GM21526 (cell line): ENCODE measurements at regions not wholly inside any gene's neighbourhood (a gene's known extent, or its start where the extent isn't known, plus 50 kb on each side); places are given as distances from the start of the nearest gene placed in this dataset.

Experiments
- ATAC-seq: cut with Tn5 transposase; IDR thresholded peaks from one replicate; pipeline ENCODE4 v1.9.1; 2021; ENCODE audit warnings: moderate library complexity; ENCODE audit not compliant: unreplicated experiment, low FRiP score

DNA sequence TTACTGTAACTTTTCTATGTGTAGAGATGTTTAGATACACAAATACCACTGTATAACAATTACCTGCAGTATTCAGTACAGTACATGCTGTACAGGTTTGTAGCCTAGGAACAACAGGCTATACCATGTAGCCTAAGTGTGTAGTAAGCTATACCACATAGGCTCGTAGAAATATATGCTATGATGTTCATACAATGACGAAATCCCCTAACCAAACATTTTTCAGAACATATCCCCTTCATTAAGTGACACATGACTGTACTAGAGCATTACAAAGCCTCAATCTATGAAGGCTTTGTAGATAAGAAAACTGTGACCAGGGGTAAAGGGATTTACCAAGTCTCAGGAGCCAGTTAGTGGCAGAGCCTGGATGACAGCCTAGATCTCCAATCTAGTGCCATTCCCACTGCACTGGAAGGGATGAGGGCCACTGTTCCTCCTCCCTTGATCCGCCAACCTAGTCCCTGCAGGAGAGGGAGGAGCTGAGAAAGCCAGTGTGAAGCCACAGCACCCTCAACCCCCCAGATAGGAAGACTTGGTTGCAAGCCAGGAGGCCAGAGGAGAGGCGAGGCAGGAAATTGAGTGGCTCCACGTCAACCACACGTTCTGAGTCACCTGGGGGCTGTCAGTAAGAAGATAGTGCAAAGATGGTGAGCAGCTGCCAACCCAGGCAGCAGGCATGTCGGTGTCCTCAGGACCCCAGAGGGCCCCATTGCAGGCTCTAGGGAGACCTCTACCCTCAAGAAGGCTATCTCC, 227.7 kb downstream of the BCOR start:
- ATAC-seq: no peak

DNA sequence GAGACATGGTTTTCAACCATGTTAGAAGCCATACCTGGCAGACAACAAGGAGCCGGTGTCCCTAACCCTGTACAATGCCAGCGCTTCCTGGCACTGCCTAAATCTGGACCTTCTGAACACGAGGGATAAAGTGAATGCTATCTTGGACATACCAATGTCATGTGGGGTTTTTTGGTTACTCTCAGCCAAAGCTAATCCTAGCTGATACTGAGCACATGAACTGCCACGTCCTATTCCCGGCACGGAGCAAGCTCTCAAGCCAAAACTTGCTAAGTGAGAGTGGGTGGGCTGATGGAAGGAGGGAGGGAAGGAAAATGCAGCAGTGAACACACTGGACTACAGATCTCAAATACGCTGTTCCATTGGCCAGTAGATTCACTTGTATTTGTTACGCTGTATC, 226.1 kb downstream of the BCOR start:
- no peak for ATAC-seq

DNA sequence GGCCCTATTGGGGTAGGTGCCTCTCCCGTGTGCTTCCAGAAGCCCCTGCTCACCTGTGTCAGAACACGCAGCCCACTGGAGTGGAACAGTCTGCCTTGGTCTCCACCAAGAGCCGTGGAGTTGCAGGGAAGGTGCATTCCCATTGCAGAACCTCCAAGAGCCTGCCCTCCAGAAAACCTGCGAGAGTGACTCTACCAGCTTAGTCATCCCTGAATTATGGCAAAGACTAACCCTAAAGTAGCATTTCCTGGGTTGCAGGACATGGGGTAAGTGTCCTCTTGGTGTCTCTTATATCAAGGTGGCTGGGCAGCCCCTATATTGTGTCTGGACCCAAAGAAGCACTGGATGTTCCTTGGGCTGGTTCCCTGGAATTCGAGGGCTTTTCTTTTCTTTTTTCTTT, 224.6 kb downstream of the BCOR start:
- ATAC-seq: no peak

DNA sequence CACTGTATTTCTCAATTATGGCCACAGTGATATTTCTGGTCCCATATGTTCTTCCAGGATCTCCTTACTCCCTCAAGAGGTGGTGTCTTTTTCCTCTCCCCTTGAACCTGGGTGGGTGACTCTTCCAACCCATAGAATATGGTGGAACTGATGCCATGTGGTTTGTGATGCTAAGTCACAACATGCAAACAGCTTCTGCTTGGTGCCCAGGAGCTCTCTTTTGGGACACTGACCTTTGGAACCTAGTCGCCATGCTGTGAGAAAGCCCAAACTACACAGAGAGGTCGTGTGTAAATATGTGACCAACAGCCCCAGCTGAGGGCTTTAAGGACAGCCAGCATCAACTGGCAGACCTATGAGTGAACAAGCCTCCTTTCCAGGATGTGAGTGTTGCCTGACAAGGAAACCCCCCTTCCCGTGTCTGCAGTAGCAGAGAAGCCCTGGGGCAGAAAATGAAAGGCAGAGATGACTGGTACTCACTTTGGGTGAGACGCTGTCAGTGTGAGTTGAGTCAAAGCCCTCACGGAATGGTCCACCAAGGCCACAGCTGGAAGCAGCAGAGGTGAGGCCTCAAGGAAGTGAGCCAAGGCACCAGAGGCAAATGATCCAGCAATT, 223.4 kb downstream of the BCOR start:
- peak; percentile 89 for ATAC-seq

DNA sequence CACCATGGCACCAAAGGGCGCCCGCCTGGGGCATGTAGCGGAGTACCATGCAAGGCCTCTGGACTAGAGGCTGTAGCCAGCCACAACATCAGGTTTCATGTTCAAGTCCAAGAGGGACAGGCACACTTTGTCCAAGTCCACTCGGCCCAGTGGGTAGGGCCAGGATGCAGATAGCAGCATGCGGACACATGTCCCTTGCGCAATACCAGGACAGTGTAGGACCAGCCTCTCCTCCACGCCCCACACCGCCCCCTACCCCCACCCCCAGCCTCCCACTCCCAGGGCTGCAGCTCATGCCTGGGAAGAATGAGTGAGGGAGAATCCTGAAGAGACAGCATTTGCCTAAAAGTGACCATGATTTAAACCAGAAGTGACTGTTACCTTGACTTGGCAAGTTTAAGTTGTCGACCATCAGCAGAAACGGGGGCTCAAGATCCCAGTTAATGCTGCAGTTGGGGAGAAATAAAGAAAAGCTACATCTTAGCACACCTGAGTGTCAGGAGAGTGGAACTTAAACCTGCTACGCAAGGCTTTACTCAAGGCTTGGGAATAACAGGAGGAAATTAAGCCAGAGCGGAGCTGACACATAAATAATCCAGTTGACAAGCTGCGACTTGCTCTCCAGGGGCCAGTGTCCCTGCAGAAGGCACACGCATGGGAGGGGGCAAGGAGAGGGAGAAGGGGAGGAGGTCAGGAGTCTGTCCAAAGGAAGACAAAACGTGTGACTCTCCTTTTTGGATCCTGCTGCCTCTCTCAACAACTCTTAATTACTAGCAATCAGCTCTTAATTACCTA, 221.7 kb downstream of the BCOR start:
- ATAC-seq: no peak

DNA sequence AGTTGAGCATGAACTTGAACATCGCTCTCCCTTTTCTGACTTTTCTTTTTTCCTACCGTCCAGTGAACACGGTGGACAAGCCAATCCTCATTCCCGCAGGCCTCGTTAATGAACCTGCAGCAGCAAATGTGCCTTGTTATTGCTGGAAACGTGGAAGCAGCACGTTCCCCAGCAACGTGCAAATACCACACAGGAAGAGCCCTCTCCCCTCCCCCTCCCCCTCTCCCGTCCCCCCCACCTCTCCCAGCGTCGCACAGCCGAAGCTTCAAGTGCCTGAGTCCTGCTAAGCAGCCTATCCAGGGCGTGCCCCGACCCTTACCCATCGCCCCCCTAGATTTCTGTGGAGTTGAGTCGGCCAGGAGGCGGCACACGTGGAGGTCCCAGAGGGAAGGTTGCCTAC, 219.9 kb downstream of the BCOR start:
- no peak for ATAC-seq

DNA sequence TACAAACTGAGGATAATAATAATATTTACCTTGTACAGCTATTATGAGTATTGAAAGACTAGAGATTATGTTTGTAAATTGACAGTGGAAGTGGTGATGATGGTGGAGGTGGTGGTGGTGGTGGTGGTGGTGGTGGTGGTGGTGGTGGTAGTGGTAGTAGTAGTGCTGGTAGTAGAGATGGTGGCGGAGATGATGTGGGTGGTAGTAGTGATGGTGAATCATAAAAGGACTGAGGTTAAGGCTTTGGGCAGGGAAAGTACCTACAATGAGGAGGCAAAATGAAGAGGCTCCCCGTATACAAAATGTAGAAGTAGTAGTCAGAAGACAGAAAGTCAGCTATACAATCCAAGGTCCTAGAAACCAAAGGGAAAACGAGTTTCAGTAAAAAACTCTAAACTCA, 214.1 kb downstream of the BCOR start:
- ATAC-seq: no peak

DNA sequence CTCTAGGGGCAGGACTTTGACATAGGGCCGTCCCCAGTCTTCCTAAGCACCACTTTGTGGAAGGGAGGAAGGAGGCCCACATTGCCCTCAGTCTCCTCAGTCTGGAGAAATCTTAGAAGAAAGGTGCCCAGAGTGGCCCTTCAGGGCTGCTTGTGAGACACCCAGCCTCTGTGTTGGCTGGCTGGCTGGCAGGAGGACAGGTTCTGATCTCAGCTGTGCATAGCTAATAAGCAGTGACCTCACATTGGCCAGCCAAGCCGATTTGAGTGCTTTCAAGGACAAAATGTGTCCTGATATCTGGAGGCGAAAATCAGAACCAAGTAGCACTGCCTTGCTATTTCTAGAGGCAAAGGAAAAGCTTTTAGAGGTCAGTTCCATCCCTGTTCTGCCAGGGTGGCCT, 211.5 kb downstream of the BCOR start:
- no peak for ATAC-seq

DNA sequence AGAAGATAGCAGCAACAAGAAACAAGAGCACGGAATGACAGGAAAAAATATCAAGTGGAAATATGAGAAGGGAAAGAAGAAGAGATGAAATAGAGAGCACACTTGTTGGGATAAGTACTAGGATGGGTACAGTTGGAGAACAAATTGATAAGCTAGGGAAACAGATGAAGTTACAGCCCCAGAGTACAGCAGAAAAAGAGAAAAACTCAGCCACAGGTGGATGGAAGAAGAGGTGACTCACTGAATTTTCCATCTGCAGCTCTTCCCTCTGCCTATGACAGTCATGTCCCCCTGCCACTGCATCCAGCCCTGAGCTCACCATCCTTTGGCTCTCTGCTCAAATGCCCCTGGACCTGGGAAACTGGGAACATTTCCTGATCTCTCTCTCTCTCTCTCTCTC, 209.0 kb downstream of the BCOR start:
- ATAC-seq: no peak

DNA sequence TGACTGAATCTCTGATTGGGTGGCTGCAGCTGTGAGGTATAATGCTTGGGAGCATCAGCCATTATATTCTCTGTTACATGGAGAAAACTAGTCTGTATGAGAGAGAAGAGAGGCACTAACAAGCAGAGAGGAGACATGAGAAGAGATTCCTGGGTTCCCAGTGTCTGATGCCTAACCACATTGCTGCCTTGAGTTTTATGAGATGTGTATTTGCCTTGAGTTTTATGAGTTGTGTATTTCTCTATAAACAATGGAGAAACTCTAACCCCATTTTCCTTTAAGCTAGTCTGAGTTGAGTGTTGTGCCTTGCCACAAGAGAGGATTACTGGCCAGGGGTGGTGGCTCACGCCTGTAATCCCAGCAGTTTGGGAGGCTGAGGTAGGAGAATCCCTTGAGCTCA, 208.1 kb downstream of the BCOR start:
- no peak for ATAC-seq

DNA sequence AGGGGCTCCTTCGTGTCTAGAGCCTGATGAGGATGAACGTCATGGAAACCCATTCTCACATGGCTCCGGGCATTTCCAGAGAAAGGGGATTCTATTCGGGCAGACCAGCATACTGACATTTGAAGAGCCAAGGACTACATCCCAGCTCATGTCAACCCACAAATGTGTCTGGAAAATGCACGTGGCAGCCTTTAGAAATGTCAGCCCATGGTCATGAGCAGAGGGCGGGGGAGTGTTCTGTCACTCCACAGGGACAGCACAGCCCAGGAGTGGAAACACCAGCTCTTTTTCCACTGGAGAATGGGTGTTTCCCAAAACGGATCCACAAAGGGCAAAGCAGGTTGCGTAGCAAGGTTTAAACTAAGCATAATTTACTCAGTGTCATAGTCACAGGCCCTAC, 207.0 kb downstream of the BCOR start:
- no peak for ATAC-seq

DNA sequence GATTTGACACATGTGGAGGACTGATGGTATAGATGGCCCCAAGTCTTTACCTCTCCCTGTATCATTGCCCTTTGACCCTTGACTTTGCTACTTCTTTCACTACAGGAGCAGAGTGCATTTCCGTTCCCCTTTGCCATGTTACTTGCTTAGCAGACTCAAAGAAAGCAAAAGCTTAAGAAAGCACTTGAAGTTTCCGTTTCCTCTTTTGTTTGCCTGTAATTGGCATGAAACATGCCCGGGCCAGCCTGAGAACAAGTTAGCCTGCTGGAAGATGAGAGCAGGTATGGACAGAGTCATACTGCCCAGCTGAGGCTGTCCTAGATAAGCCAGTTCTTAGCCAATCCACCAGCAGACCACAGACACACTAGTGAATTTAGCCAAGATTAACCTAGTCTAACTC, 206.0 kb downstream of the BCOR start:
- ATAC-seq: no peak

DNA sequence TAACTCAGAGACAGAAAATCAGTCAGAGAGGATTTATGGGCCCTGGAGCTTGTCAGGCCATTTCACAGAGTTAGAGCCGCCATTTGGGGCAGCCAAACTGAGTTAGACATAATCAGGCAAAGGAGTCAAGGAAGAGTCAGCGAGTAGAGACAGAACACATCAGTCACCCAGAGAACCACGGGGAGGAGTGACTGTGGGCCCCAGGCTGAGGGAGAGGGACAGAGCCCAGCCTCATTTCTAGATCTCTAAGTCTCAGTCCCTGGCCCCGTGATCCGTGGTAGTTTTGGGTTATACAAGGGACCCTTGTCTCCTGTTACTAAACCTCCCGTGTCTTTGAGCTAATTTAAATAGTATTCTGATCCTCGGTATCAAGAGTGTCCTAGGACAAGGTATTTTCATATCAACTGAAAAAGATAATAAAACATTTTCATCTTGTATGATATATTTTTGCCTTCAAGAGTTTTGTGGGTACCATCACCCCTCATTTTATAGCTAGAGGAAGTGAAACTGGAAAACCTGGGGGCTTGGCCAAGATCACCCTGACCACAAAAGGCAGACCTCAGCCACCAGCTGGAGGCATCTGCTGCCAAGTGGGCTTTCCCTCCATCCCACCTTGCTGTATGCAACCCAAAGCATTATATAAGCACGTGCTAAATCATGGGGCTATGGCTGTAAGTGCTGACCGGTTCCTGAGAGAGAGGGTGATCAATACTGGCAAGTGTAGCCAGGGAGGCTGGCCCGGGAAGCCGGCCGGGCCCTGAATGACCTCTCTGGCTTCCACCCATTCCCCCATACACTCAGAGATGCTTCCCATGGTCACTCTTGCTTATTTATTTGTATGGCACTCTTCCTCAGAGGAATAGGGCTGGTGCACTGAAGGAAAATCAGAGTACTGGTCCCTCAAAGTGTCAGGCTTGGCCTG, 204.1 kb downstream of the BCOR start:
- no peak for ATAC-seq

DNA sequence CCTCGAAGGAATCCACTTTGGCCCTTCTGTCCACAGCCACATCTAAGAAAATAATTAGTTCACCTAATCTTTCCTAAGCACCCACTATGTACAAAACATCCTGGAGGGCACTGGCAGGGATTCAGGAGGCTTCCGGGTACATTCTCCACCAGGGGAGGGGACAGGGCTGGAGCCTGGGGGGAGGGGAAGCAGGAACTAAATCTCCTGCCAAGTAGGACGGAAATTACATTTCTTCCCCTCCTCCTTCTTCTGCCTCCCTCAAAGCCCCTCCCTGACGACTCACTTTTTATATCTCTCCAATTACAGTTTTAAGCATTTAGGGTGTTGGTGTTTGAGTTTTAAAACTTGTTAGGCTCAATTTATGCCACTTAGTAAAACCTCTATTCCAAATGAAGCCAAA, 203.1 kb downstream of the BCOR start:
- ATAC-seq: no peak

DNA sequence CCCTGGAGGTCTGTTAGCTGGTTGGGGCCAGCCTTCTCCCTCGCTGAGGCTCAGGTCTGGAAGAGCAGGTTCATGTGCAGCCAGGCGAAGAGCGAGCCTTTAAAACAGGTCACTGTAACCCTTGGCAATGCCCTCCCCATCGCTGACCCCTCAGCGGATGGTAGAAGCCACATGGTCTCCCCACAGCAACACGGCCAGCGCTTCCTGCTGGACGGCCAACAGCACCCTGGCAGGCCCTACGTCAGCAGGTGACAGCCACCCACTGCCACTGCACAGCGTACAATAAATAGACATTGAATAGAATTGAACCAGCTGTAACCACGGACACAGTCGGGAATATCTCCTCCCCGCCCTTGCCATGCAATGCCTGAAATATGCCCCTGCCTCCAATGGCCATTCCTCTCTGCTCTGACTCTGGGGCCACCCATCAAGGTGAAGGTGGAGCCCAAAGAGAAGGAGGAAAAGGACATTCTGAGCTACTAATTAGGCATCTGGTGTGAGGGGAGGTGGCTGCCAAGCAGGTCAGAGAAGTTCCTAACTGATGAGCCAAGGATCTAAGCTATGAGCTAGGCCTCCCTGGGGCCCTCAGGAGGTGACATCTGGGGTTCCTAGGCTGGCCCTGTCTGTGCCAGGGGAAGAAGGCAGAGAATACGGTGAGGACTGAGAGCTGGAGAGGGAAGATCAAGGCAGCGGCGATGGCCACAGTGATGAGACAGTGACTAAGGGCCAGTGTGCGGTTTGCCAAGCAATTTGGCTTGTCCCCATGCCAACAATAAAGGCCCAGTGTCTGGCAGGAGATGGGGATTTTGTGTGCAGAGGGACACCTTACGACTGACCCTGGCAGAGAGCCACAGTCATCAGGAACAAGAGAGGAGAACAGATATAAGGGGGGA, 202.3 kb downstream of the BCOR start:
- no peak for ATAC-seq

DNA sequence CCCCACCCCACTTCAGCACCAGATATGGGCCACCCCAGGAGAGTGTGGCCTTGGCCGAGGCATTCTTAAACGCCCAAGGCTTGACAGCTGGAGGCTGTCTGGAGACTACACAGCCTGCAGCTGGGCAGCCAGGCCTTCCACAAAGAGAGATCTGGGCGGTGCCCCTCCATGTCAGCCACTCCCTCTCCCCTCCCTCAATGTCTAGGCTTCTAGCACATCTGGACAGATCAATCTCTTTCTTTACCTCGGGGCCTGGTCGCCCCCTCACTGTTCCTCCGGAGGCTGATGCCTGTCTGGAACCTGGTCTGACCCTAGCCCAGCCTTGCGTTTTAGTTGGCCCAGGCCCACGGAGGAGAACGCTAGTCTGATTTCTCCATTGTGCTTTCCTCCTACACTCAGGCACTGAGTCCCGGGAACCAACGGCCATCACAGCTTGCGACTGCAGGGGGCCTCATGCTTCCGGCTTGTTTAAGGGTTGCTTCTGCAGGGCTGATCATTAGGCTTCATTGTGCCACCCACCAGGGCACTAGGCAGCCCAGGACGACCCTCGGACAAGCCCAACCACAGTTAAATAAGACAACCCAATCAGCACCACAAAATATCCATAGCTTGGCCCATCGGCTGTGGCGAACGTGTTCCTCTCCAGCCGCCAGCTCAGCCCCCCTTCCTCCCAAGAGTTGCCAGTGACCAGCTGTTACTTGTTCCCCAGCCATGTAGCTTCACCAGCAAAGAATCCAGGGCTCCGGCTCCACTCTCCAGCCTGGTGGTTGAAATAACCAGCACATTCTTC, 200.6 kb downstream of the BCOR start:
- ATAC-seq: no peak

DNA sequence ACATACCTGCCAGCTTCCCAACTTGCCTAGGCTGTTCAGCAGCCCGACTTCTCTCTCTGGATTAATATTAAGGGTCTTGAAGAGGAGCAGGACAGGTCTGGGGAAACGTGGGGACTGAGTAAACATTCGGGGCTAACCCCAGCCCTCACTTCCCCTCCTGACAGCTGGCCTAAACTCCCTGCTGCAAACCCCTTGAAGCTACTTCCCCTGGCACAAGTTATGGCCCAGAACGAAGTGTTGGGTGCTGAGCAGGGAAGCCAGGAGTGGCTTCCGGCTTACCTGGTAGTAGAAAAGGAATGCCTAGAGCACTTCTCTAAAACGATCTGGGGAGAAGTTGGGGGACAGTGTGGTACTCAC, 200.0 kb downstream of the BCOR start:
- ATAC-seq: no peak

DNA sequence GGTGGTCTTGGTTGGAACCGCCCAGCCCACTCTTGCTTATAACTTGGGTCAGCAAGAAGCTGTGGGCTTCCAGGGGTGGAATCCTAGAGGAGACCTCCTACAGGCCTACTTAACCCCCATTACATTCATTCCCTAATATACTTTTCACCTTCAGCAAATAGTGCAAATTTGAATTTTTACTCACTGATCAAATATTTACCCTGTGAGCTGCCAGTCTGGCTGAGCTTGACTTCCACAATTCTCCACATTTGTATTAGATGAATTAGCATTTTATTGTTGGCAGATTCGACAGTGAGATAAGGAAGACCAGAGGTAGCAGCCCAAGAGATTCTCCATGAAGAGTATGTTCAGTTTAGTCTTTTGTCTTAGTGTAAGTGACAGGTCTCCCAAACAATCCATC, 199.6 kb downstream of the BCOR start:
- ATAC-seq: no peak

DNA sequence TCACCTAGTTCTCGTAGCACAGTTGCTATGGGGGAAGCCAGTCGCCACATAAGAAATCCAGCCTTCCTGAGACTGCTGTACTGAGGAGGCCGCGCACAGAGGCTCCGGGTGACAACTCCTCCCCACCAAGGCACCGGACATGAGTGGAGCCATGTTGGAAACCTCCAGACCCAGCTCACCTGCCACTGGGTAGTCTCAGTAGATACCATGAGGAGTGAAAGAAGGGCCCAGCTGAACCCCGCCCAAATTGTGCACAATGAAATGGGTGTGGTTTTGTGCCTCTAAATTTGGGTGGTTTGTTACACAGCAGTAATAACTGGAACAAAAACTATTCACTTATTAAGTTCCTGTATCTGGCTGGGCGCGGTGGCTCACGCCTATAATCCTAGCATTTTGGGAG, 198.7 kb downstream of the BCOR start:
- no peak for ATAC-seq
